ENCODE measurements at regions not wholly inside any gene's neighbourhood (a gene's known extent, or its start where the extent isn't known, plus 50 kb on each side); places are given as distances from the start of the nearest gene placed in this dataset.
A peak's percentile ranks its signal among the peaks of the same experiment; 100 is the strongest.
"Not testable (repeated sequence)": the region's sequence is repeated elsewhere in the genome, so short reads cannot be mapped to it uniquely, and the experiment has no call there.

- peak in 3 of 8 experiments; percentile 100 for ATAC-seq (replicated peaks in 6 of 8)
- Histone ChIP-seq H3K4me1 (replicated peaks in 1 of 2) (no peaks in the 10 kb centered on the region), H3K27ac (no peak overlapping the region), H3K4me3 (no peak overlapping the region)
- in situ Hi-C loops (cut with MboI; ENCODE audit: low pct_unique_long_range_greater_than_20kb in 2 of 9, low sequenced_read_pairs in 9 of 9, unreplicated experiment in 9 of 9): no loop called here
- WGBS, 10 experiments: 8 to 100% (median 76%) methylated on average over 1 of the region's 1 CpG; no CpG with 5 or more reads in 2 of the 10 experiments
Measured at GRCh38 chr7:15094989-15095388, 192.4 kb upstream of the DGKB start.

GRCh38 chr7:15087771-15088170 is 185.2 kb upstream of the DGKB start:
- no peak overlapping the region for H3K27ac ChIP-seq
- in situ Hi-C loops (cut with MboI; ENCODE audit: low pct_unique_long_range_greater_than_20kb in 2 of 9, low sequenced_read_pairs in 9 of 9, unreplicated experiment in 9 of 9): no loop called here
- peak in 4 of 8 experiments; percentile 36 to 95 (median 82) for ATAC-seq (replicated peaks in 6 of 8)

GRCh38 chr7:15086862-15087261 is 184.3 kb upstream of the DGKB start:
- Histone ChIP-seq H3K4me1 (replicated peaks in 1 of 2) (peaks cover 0 to 7% of the 10 kb centered on the region in 2 donors), H3K4me3 (no peak overlapping the region), H3K27ac (no peak overlapping the region)
- 43 to 100% (median 87%) methylated on average over 1 to 2 of the region's 2 CpGs for WGBS, 10 experiments
- no peak for ATAC-seq (replicated peaks in 6 of 8)
- in situ Hi-C loops (cut with MboI; ENCODE audit: low pct_unique_long_range_greater_than_20kb in 2 of 9, low sequenced_read_pairs in 9 of 9, unreplicated experiment in 9 of 9): no loop called here

More at GRCh38 chr7:15087771-15088170, 185.2 kb upstream of the DGKB start:
- WGBS, 10 experiments: 10 to 100% (median 41%) methylated on average over 1 to 4 of the region's 4 CpGs
- Histone ChIP-seq H3K4me3 (no peak overlapping the region), H3K4me1 (replicated peaks in 1 of 2) (peaks cover 0 to 7% of the 10 kb centered on the region in 2 donors)

- 0 to 93% (median 73%) methylated on average over 2 to 3 of the region's 3 CpGs for WGBS, 10 experiments
- H3K4me3 ChIP-seq: no peak overlapping the region
- in situ Hi-C loops (cut with MboI; ENCODE audit: low pct_unique_long_range_greater_than_20kb in 2 of 9, low sequenced_read_pairs in 9 of 9, unreplicated experiment in 9 of 9): no loop called here
- H3K4me1 ChIP-seq (replicated peaks in 1 of 2): peaks cover 0 to 7% of the 10 kb centered on the region in 2 donors
- no peak overlapping the region for H3K27ac ChIP-seq
- peak in 3 of 8 experiments; percentile 78 to 87 (median 86) for ATAC-seq (replicated peaks in 6 of 8)
Measured at GRCh38 chr7:15086131-15086611, 183.6 kb upstream of the DGKB start.

- no peak overlapping the region for H3K4me3 ChIP-seq
- in situ Hi-C loops (cut with MboI; ENCODE audit: low pct_unique_long_range_greater_than_20kb in 2 of 9, low sequenced_read_pairs in 9 of 9, unreplicated experiment in 9 of 9): no loop called here
- peaks cover 0 to 7% of the 10 kb centered on the region in 2 donors for H3K4me1 ChIP-seq (replicated peaks in 1 of 2)
- peak in 3 of 8 experiments; percentile 40 to 82 (median 43) for ATAC-seq (replicated peaks in 6 of 8)
- H3K27ac ChIP-seq: no peak overlapping the region
Measured at GRCh38 chr7:15085366-15085765, 182.8 kb upstream of the DGKB start.

- Histone ChIP-seq H3K4me1 (replicated peaks in 1 of 2) (peaks cover 0 to 7% of the 10 kb centered on the region in 2 donors), H3K27ac (no peak overlapping the region), H3K4me3 (no peak overlapping the region)
- in situ Hi-C loops (cut with MboI; ENCODE audit: low pct_unique_long_range_greater_than_20kb in 2 of 9, low sequenced_read_pairs in 9 of 9, unreplicated experiment in 9 of 9): no loop called here
- ATAC-seq (replicated peaks in 6 of 8): peak in 3 of 8 experiments; percentile 3 to 15 (median 14)
- WGBS, 10 experiments: 15 to 93% (median 81%) methylated on average over 2 to 5 of the region's 5 CpGs
Measured at GRCh38 chr7:15084368-15084767, 181.8 kb upstream of the DGKB start.

- peaks cover 0 to 1% of the 10 kb centered on the region in 2 donors for H3K4me1 ChIP-seq (replicated peaks in 1 of 2)
- in situ Hi-C loops (cut with MboI; ENCODE audit: low pct_unique_long_range_greater_than_20kb in 2 of 9, low sequenced_read_pairs in 9 of 9, unreplicated experiment in 9 of 9): no loop called here
- no peak overlapping the region for H3K4me3 ChIP-seq
- ATAC-seq (replicated peaks in 6 of 8): no peak
- WGBS, 10 experiments: 50 to 100% (median 82%) methylated on average over 1 of the region's 1 CpG; no CpG with 5 or more reads in 3 of the 10 experiments
- no peak overlapping the region for H3K27ac ChIP-seq
Measured at GRCh38 chr7:15081891-15082290, 179.3 kb upstream of the DGKB start.

GRCh38 chr7:15073301-15073700 is 170.8 kb upstream of the DGKB start:
- Histone ChIP-seq H3K4me3 (no peak overlapping the region), H3K4me1 (replicated peaks in 1 of 2) (no peaks in the 10 kb centered on the region), H3K27ac (no peak overlapping the region)
- no peak for ATAC-seq (replicated peaks in 6 of 8)
- WGBS, 10 experiments: 17 to 100% (median 81%) methylated on average over 2 to 5 of the region's 5 CpGs
- in situ Hi-C loops (cut with MboI; ENCODE audit: low pct_unique_long_range_greater_than_20kb in 2 of 9, low sequenced_read_pairs in 9 of 9, unreplicated experiment in 9 of 9): no loop called here

- Histone ChIP-seq H3K27ac (no peak overlapping the region), H3K4me1 (replicated peaks in 1 of 2) (no peaks in the 10 kb centered on the region), H3K4me3 (no peak overlapping the region)
- ATAC-seq (replicated peaks in 6 of 8): no peak
- 40 to 100% (median 89%) methylated on average over 1 of the region's 1 CpG; no CpG with 5 or more reads in 5 of the 10 experiments for WGBS, 10 experiments
- in situ Hi-C loops (cut with MboI; ENCODE audit: low pct_unique_long_range_greater_than_20kb in 2 of 9, low sequenced_read_pairs in 9 of 9, unreplicated experiment in 9 of 9): no loop called here
Measured at GRCh38 chr7:15068324-15068723, 165.8 kb upstream of the DGKB start.

GRCh38 chr7:15057272-15057671 is 154.7 kb upstream of the DGKB start:
- Histone ChIP-seq H3K27ac (no peak overlapping the region), H3K4me3 (no peak overlapping the region), H3K4me1 (replicated peaks in 1 of 2) (no peaks in the 10 kb centered on the region)
- WGBS, 10 experiments: 20 to 100% (median 86%) methylated on average over 1 to 5 of the region's 5 CpGs; no CpG with 5 or more reads in 3 of the 10 experiments
- ATAC-seq (replicated peaks in 6 of 8): no peak
- in situ Hi-C loops (cut with MboI; ENCODE audit: low pct_unique_long_range_greater_than_20kb in 2 of 9, low sequenced_read_pairs in 9 of 9, unreplicated experiment in 9 of 9): no loop called here

GRCh38 chr7:15054304-15054703 is 151.8 kb upstream of the DGKB start:
- H3K4me1 ChIP-seq (replicated peaks in 1 of 2); H3K4me3 ChIP-seq; in situ Hi-C loops (cut with MboI; ENCODE audit: low pct_unique_long_range_greater_than_20kb in 2 of 9, low sequenced_read_pairs in 9 of 9, unreplicated experiment in 9 of 9); H3K27ac ChIP-seq; ATAC-seq (replicated peaks in 6 of 8): not testable (repeated sequence)
- WGBS, 10 experiments: 80 to 93% methylated on average over 1 to 3 of the region's 4 CpGs; no CpG with 5 or more reads in 8 of the 10 experiments

GRCh38 chr7:15049157-15049556 is 146.6 kb upstream of the DGKB start:
- WGBS, 10 experiments: 22 to 100% (median 100%) methylated on average over 1 of the region's 1 CpG; no CpG with 5 or more reads in 1 of the 10 experiments
- in situ Hi-C loops (cut with MboI; ENCODE audit: low pct_unique_long_range_greater_than_20kb in 2 of 9, low sequenced_read_pairs in 9 of 9, unreplicated experiment in 9 of 9): no loop called here
- Histone ChIP-seq H3K4me1 (replicated peaks in 1 of 2) (no peaks in the 10 kb centered on the region), H3K27ac (no peak overlapping the region), H3K4me3 (no peak overlapping the region)
- ATAC-seq (replicated peaks in 6 of 8): no peak

GRCh38 chr7:15046861-15047260 is 144.3 kb upstream of the DGKB start:
- ATAC-seq (replicated peaks in 6 of 8): peak in 2 of 8 experiments; percentile 14 to 48
- Histone ChIP-seq H3K4me1 (replicated peaks in 1 of 2) (no peaks in the 10 kb centered on the region), H3K4me3 (no peak overlapping the region), H3K27ac (no peak overlapping the region)
- 40 to 100% (median 65%) methylated on average over 1 to 2 of the region's 2 CpGs; no CpG with 5 or more reads in 2 of the 10 experiments for WGBS, 10 experiments
- in situ Hi-C loops (cut with MboI; ENCODE audit: low pct_unique_long_range_greater_than_20kb in 2 of 9, low sequenced_read_pairs in 9 of 9, unreplicated experiment in 9 of 9): no loop called here

GRCh38 chr7:15043931-15044330 is 141.4 kb upstream of the DGKB start:
- no peaks in the 10 kb centered on the region for H3K4me1 ChIP-seq (replicated peaks in 1 of 2)
- H3K27ac ChIP-seq: no peak overlapping the region
- no peak overlapping the region for H3K4me3 ChIP-seq
- in situ Hi-C loops (cut with MboI; ENCODE audit: low pct_unique_long_range_greater_than_20kb in 2 of 9, low sequenced_read_pairs in 9 of 9, unreplicated experiment in 9 of 9): no loop called here
- 25 to 100% (median 86%) methylated on average over 1 to 6 of the region's 6 CpGs; no CpG with 5 or more reads in 1 of the 10 experiments for WGBS, 10 experiments
- ATAC-seq (replicated peaks in 6 of 8): no peak
